NCI-H1930 (cell line): ENCODE measurements at regions not wholly inside any gene's neighbourhood (a gene's known extent, or its start where the extent isn't known, plus 50 kb on each side); places are given as distances from the start of the nearest gene placed in this dataset.

Experiments used
- DNase-seq, 2 experiments: peaks; one replicate each; lab custom pipeline; 2025; lab: John Stamatoyannopoulos, UW

DNA sequence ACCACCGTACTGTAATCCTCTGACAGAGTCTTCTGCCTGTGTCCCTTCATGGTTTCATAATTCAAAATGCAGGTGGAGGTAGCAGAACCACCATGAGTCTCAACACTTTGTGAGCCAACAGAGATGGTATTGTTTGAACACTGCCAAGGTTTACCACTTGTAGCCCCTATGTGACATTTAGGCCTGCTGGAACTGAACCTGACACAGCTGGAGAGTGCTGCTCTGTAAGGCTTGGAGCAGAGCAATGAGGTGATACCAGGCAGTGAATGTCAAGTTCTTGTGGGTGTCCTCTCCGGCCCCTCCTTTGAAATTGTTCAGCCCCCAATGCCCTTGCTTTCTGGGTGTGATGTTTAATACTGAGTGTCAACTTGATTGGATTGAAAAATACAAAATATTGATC is 1042.9 kb downstream of the ARAP2 start:
- no peak for DNase-seq

DNA sequence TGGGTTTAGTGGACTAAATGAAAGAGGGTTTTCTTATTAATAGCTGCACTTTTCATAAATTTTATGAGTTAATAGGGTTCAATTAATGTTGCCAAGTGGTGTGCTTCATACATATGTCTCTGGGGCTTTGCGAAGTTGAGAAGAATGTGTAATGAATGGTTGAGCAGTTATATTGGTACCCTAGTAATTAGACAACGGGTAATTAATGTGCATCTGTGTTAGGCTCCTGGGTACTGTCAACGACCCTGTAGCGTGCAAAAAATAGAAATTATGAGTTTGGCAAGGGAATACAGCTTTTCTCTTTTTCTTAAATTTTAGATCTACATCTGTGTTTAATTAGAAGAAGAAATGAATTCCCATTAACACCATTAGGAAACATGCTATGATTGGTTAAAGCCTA is 1027.7 kb downstream of the ARAP2 start:
- no peak for DNase-seq

GRCh38 chr4:35217331-35217730 is 1027.0 kb downstream of the ARAP2 start:
- DNase-seq = no peak

- DNase-seq = no peak
These were observed 1016.0 kb downstream of the ARAP2 start for GRCh38 chr4:35228313-35228712.

GRCh38 chr4:35229021-35229420 is 1015.3 kb downstream of the ARAP2 start:
- no peak for DNase-seq

DNA sequence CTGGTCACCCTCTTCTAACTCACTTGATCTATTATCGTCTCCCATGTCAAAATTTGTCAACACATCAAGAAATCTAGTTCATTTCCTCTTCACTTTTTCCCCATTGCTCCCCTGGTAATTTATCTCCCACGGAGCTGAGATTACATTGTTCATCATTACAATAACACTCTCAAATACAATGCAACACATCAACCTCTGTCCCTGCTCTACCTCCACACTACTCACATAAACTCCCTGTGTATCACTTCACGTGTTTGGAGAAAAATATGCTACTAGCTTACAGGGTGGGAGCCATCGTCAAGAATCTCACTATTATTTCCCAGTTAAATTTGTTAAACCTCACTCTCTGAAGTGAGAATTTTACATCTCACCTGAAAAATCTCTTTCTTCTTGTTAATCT is 1006.4 kb downstream of the ARAP2 start:
- DNase-seq = no peak

DNA sequence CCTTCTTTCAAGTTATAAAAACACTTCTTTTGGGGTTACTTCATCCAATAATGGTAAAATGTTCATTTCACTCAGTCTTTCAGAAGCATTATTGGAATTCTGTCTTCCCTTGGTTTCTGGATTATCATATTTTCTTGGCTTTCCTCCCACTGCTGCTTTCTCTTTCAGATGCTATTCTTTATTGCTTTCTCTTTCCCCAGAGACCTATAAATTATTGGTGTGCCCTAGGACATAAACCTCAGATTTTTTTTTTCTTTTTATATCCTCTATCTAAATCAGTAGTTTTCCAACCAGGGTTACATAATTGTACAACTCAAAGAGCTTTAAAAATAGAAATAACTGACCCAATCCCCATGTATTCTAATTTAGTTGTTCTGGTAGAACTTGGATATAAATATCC is 1005.5 kb downstream of the ARAP2 start:
- no peak for DNase-seq

GRCh38 chr4:35246493-35246892 is 997.8 kb downstream of the ARAP2 start:
- DNase-seq = no peak

DNA sequence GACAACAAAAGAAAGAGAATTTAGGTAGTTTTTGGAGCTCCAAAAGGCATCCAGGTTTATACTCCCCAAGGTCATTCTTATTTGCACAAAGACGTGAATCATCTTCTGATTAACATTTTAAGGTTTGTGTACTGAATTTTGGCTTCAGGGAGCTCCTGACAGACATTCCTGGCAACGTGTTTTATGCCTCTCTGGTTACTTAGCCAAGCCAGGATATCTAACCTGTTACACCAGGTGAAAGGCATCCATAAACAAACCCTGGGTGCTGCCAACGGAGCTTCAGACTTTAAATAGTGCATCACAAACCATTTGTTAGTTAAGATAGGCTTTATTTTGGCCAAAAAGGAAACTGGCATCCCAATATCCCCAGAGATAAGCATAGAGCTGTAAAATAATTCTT is 997.3 kb downstream of the ARAP2 start:
- DNase-seq = no peak

DNA sequence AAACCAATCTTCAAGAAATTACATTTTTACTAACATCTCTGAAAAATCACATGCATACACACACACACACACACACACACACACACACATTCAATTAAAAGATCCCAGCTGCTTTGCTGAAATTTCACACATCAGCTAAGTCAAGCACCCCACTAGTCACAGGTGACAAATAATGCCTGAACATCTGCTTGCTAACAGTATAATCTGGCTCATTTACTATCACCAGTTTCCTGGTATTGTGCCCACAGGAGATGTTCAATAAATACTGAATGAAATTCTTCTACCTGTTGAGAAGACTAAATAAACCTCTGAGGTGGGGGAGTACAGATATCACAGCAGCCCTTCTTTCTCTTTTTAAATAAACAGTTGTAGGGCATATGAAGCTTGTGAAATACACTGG is 994.0 kb downstream of the ARAP2 start:
- DNase-seq = no peak

DNA sequence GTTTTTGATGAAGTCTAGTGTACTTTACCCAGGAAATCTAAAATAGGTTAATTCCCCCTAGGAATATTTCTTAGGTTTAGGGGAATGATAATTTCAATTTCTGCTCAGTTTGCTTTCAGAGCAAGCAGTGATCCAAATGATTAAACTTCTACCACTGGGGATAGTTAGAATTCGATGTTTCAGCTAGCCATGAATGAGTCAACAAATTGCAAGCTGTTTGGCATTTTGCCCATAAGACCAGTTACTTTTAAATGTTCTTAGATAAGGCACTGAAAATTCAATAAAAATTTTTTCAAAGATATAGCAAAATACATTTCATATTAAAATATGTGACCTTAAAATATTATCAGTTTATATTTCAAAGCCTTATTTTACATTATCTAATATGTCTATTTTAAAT is 993.6 kb downstream of the ARAP2 start:
- no peak for DNase-seq

DNA sequence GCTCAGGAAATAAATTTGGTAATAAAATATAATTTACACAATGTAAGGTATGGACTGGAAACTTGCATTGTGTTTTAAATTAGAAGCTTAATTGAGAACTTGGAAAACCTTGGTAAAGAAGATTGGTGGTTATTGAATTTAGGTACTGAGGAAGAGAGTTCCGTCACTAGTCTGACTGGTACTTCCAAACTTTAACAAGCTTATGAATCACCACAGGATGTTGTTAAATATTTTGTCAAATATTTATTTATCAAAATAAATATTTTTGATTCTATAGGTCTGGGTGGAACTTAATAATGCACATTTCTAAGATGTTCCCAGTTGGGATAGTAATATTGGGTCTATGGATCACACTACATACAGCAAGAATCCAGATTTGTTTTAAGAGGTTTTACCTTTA is 992.2 kb downstream of the ARAP2 start:
- no peak for DNase-seq

- DNase-seq = no peak
These were observed 991.4 kb downstream of the ARAP2 start for GRCh38 chr4:35252866-35253265.

DNA sequence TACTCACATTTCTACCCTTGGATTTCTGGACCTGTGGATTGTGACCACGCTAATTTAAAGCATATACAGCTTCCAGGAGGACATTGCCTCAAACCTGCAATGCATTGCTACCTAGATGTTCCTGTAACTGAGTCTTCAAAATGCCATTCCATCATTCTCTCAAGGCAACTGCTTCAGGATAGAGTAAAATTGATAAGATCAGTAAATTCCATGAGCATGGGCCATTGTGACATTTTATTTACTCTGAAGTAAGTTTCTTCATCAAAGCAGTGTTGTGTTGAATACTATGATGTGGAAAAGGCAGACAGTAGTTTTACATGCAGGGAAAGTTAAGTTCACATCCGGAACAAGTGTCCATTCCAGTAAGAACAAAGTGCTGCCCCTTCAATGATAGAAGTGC is 991.0 kb downstream of the ARAP2 start:
- DNase-seq = no peak

DNA sequence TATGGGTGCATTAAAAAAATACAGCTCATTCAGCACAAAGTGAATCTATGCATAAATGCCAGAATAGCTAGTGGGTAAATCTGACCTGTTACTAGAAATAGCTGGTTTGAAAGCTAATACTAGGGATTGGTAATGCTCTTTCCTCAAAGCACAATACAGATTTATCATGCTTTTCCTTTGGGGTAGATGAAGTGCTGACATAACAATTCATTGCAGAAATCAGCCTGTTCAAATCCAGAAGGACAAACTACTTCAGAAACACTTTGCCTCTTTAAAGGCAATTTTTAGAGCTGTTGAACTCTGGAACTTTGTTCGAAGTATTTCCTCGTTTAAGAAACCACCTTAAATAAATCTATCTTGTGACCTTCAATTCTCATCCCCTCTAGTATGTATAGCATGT is 957.9 kb downstream of the ARAP2 start:
- DNase-seq = no peak

- DNase-seq = no peak
These were observed 943.1 kb downstream of the ARAP2 start for GRCh38 chr4:35300996-35301774.

- no peak for DNase-seq
These were observed 928.9 kb downstream of the ARAP2 start for GRCh38 chr4:35315419-35315818.

DNA sequence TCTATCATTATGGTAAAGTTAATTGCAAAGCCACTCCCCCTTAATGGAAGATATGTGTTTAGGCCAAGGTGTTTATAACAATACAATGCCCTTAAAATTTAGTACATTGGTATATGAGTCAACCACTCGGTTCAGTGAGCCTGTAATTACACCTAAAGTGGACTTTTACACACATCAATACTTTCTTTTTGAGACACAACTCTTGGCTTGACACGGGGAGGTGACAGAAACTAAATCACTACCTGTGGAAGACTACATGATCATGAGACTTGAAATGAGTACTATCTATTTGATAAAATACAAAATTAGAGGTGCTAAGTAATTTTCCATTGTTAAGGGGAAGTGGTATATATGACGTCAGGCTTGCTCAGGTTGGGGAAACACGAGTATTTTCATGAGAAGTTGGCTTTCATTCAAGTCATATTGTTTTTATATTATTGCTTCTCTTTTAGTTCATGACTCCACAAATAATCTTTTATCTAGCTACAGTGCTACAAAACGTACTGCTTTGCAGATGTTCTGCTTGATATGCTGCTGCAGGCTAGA is 918.3 kb downstream of the ARAP2 start:
- DNase-seq = no peak

- DNase-seq = no peak
These were observed 901.5 kb downstream of the ARAP2 start for GRCh38 chr4:35342833-35343232.

DNA sequence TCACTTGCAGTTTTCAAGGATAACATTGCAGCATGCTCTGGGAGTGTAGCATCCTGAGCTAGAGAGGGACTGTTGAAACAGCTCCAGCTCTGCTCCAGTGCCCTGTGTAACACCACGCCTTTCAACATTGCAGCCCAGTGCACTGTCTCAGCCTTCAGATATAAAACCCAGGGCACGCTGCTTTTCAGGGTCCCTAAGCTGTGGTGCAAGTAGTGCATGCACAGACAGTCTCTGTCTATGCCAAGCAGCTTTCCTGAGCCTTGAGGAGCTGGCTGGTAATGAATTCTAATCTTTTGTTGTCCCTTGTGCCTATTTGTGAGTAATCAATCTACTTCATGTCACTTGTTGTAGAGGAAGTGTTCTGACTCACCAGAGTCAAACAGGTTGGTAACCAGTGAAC is 897.0 kb downstream of the ARAP2 start:
- no peak for DNase-seq

- no peak for DNase-seq
These were observed 886.2 kb downstream of the ARAP2 start for GRCh38 chr4:35358001-35358584.

GRCh38 chr4:35364321-35364870 is 879.9 kb downstream of the ARAP2 start:
- no peak for DNase-seq

GRCh38 chr4:35365186-35365585 is 879.1 kb downstream of the ARAP2 start:
- DNase-seq = no peak
